GM23338 (cell line): ENCODE measurements at regions not wholly inside any gene's neighbourhood (a gene's known extent, or its start where the extent isn't known, plus 50 kb on each side); places are given as distances from the start of the nearest gene placed in this dataset.

Experiments used
- EZH2 ChIP-seq: fragments of 200-600 bp; sonication (generic); IDR thresholded peaks from one replicate; pipeline ENCODE4 v1.8.0; 2017; ENCODE audit warnings: antibody characterized with exemption, mild to moderate bottlenecking, low read depth; ENCODE audit not compliant: unreplicated experiment
- EZH2phosphoT487 ChIP-seq: fragments of 200-600 bp; sonication (generic); IDR thresholded peaks from one replicate; pipeline ENCODE4 v1.8.1; 2018; ENCODE audit warnings: antibody characterized with exemption; ENCODE audit not compliant: unreplicated experiment
- POLR2AphosphoS5 ChIP-seq: IDR thresholded peaks from 2 replicates; pipeline ENCODE4 v1.6.1; 2016; ENCODE audit warnings: antibody characterized with exemption, low read depth
- TF ChIP-seq, protein P1 (sequence below), 2 experiments: fragments of 200-600 bp in 1 of 2; sonication (generic) in 1 of 2; conservative IDR thresholded peaks; 2 replicates each; pipeline versions ENCODE4 v1.5.1 to v1.6.1; 2016 to 2017; ENCODE audit warnings: antibody characterized with exemption in 2 of 2, low read depth in 2 of 2, mild to moderate bottlenecking in 2 of 2, moderate library complexity in 1 of 2
- TF ChIP-seq, protein P2 (sequence below): IDR thresholded peaks from one replicate; pipeline ENCODE4 v1.6.1; 2018; ENCODE audit warnings: antibody characterized with exemption; ENCODE audit not compliant: unreplicated experiment

DNA sequence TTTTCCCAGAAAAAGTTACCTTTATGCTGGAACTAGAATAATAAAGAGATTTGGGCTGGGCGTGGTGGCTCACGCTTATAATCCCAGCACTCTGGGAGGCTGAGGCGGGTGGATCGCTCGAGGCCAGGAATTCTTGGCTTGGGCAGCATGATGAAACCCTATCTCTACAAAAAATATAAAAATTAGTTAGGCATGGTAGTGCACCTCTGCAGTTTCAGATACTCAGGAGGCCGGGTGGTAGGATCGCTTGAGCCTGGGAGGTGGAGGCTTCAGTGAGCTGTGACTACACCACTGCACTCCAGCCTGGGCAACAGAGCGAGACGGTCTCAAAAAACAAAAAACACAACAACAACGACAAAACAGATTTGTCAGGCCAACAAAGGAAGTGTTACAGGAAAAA lies 119.3 kb upstream of the OR9Q1 start:
- TF ChIP-seq, protein P1, sequence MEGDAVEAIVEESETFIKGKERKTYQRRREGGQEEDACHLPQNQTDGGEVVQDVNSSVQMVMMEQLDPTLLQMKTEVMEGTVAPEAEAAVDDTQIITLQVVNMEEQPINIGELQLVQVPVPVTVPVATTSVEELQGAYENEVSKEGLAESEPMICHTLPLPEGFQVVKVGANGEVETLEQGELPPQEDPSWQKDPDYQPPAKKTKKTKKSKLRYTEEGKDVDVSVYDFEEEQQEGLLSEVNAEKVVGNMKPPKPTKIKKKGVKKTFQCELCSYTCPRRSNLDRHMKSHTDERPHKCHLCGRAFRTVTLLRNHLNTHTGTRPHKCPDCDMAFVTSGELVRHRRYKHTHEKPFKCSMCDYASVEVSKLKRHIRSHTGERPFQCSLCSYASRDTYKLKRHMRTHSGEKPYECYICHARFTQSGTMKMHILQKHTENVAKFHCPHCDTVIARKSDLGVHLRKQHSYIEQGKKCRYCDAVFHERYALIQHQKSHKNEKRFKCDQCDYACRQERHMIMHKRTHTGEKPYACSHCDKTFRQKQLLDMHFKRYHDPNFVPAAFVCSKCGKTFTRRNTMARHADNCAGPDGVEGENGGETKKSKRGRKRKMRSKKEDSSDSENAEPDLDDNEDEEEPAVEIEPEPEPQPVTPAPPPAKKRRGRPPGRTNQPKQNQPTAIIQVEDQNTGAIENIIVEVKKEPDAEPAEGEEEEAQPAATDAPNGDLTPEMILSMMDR (conservative IDR thresholded peaks at IDR 0.05; ENCODE audit: low read depth in 2 of 2), result no peak
- TF ChIP-seq, protein P2, sequence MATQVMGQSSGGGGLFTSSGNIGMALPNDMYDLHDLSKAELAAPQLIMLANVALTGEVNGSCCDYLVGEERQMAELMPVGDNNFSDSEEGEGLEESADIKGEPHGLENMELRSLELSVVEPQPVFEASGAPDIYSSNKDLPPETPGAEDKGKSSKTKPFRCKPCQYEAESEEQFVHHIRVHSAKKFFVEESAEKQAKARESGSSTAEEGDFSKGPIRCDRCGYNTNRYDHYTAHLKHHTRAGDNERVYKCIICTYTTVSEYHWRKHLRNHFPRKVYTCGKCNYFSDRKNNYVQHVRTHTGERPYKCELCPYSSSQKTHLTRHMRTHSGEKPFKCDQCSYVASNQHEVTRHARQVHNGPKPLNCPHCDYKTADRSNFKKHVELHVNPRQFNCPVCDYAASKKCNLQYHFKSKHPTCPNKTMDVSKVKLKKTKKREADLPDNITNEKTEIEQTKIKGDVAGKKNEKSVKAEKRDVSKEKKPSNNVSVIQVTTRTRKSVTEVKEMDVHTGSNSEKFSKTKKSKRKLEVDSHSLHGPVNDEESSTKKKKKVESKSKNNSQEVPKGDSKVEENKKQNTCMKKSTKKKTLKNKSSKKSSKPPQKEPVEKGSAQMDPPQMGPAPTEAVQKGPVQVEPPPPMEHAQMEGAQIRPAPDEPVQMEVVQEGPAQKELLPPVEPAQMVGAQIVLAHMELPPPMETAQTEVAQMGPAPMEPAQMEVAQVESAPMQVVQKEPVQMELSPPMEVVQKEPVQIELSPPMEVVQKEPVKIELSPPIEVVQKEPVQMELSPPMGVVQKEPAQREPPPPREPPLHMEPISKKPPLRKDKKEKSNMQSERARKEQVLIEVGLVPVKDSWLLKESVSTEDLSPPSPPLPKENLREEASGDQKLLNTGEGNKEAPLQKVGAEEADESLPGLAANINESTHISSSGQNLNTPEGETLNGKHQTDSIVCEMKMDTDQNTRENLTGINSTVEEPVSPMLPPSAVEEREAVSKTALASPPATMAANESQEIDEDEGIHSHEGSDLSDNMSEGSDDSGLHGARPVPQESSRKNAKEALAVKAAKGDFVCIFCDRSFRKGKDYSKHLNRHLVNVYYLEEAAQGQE, result no peak
- TF ChIP-seq EZH2 (no peak), EZH2phosphoT487 (no peak), POLR2AphosphoS5 (no peak)
